IMR-90 (cell line): ENCODE measurements at regions not wholly inside any gene's neighbourhood (a gene's known extent, or its start where the extent isn't known, plus 50 kb on each side); places are given as distances from the start of the nearest gene placed in this dataset.
"Not testable (repeated sequence)": the region's sequence is repeated elsewhere in the genome, so short reads cannot be mapped to it uniquely, and the experiment has no call there.

ENCODE experiments used
- ATAC-seq: fragments of 200-7000 bp; cut with Tn5 transposase; 2 replicates; pipeline ENCODE4 v1.9.1; 2020; ENCODE audit warnings: low read depth, mild to moderate bottlenecking, moderate library complexity
- BruUV-seq: library from RNA; stranded (reverse); fragments of 400-500 nt; replicated peaks from 2 replicates; lab custom pipeline; 2021; lab: Mats Ljungman, UMichigan
- CTCF ChIA-PET: fragments of 300-600 bp; formaldehyde crosslinking; extraction: SDS; loops from one replicate; lab custom pipeline; 2021; ENCODE audit warnings: antibody characterized with exemption; lab: Yijun Ruan, JAX
- POLR2A ChIA-PET: fragments of 300-600 bp; sonication (Branson Sonifier 250); formaldehyde crosslinking; loops from one replicate; lab custom pipeline; 2022; ENCODE audit warnings: antibody characterized with exemption; ENCODE audit not compliant: unreplicated experiment; lab: Charles Lee
- DNase-seq: peaks from one replicate; pipeline ENCODE4 v3.0.0; 2013
- H2AFZ ChIP-seq: replicated peaks from 2 replicates; pipeline ENCODE3; 2013; ENCODE audit warnings: low read length, mild to moderate bottlenecking; ENCODE audit not compliant: poor library complexity
- H2AK5ac ChIP-seq: 2 replicates; pipeline ENCODE4 v1.6.1; 2013; ENCODE audit warnings: low read depth, low read length, inconsistent platforms
- H2AK9ac ChIP-seq: replicated peaks from 2 replicates; pipeline ENCODE3; 2013; ENCODE audit warnings: mild to moderate bottlenecking, low read depth, low read length, moderate library complexity; ENCODE audit not compliant: poor library complexity
- H2BK120ac ChIP-seq: 2 replicates; pipeline ENCODE4 v1.6.1; 2013; ENCODE audit warnings: low read depth, low read length, inconsistent platforms
- H2BK15ac ChIP-seq: 3 replicates; pipeline ENCODE4 v1.6.1; 2013; ENCODE audit warnings: low read depth, low read length, inconsistent platforms
- H2BK20ac ChIP-seq: 2 replicates; pipeline ENCODE4 v1.6.1; 2013; ENCODE audit warnings: low read depth, mild to moderate bottlenecking, inconsistent platforms, low read length, moderate library complexity
- H2BK5ac ChIP-seq: 2 replicates; pipeline ENCODE4 v1.6.1; 2013; ENCODE audit warnings: mild to moderate bottlenecking, low read depth, low read length, inconsistent platforms; ENCODE audit not compliant: poor library complexity, severe bottlenecking
- H3K14ac ChIP-seq: replicated peaks from 2 replicates; pipeline ENCODE4 v1.6.1; 2013; ENCODE audit warnings: low read depth, low read length, inconsistent platforms
- H3K18ac ChIP-seq: 2 replicates; pipeline ENCODE4 v1.6.1; 2013; ENCODE audit warnings: low read depth, low read length, control low read depth
- H3K23ac ChIP-seq: 2 replicates; pipeline ENCODE4 v1.6.1; 2013; ENCODE audit warnings: low read depth, low read length, inconsistent platforms
- H3K27ac ChIP-seq: 2 replicates; pipeline ENCODE4 v1.5.1; 2013; ENCODE audit warnings: mild to moderate bottlenecking, control low read depth, low read length; ENCODE audit not compliant: insufficient read depth
- H3K27me3 ChIP-seq: 2 replicates; pipeline ENCODE4 v1.6.1; 2013; ENCODE audit warnings: low read length; ENCODE audit not compliant: control insufficient read depth, insufficient read depth
- H3K36me3 ChIP-seq: 2 replicates; pipeline ENCODE4 v1.6.1; 2013; ENCODE audit warnings: low read length, mixed read lengths; ENCODE audit not compliant: control insufficient read depth, insufficient read depth
- H3K4ac ChIP-seq: 2 replicates; pipeline ENCODE4 v1.6.1; 2013; ENCODE audit warnings: low read depth, low read length, inconsistent platforms
- H3K4me1 ChIP-seq: 2 replicates; pipeline ENCODE4 v1.6.1; 2013; ENCODE audit warnings: low read length, mixed read lengths; ENCODE audit not compliant: control insufficient read depth, insufficient read depth
- H3K4me2 ChIP-seq: 2 replicates; pipeline ENCODE4 v1.6.1; 2013; ENCODE audit warnings: low read depth, mild to moderate bottlenecking, control low read depth, low read length, moderate library complexity
- H3K4me3 ChIP-seq: 2 replicates; pipeline ENCODE4 v1.5.1; 2013; ENCODE audit warnings: low read depth, mild to moderate bottlenecking, control low read depth, low read length, moderate library complexity; ENCODE audit not compliant: insufficient read depth
- H3K56ac ChIP-seq: 2 replicates; pipeline ENCODE4 v1.6.1; 2013; ENCODE audit warnings: low read length, inconsistent platforms; ENCODE audit not compliant: insufficient read depth; ENCODE audit errors: extremely low read depth
- H3K79me1 ChIP-seq, 2 experiments: 2 replicates each; pipeline ENCODE4 v1.6.1; 2013; ENCODE audit warnings: low read length in 2 of 2, inconsistent platforms in 1 of 2, low read depth in 1 of 2
- H3K9ac ChIP-seq: 2 replicates; pipeline ENCODE4 v1.6.1; 2013; ENCODE audit warnings: low read depth, low read length, control low read depth
- H3K9me1 ChIP-seq: 2 replicates; pipeline ENCODE4 v1.6.1; 2013; ENCODE audit warnings: low read length, inconsistent platforms; ENCODE audit not compliant: insufficient read depth
- H3K9me3 ChIP-seq: 2 replicates; pipeline ENCODE4 v1.6.1; 2013; ENCODE audit warnings: low read length; ENCODE audit not compliant: control insufficient read depth, insufficient read depth
- H4K20me1 ChIP-seq: 2 replicates; pipeline ENCODE4 v1.6.1; 2013; ENCODE audit warnings: low read length, inconsistent platforms; ENCODE audit not compliant: insufficient read depth
- H4K5ac ChIP-seq: 2 replicates; pipeline ENCODE4 v1.6.1; 2013; ENCODE audit warnings: mild to moderate bottlenecking, low read depth, low read length, control low read depth
- H4K8ac ChIP-seq, 2 experiments: 2 replicates each; pipeline ENCODE4 v1.6.1; 2013; ENCODE audit warnings: low read depth in 2 of 2, low read length in 2 of 2, control low read depth in 1 of 2, inconsistent platforms in 1 of 2
- H4K91ac ChIP-seq: 2 replicates; pipeline ENCODE4 v1.6.1; 2013; ENCODE audit warnings: low read depth, low read length, inconsistent platforms; ENCODE audit not compliant: insufficient read depth
- WGBS, 2 experiments: methylation state at CpG; one replicate each; pipeline versions ENCODE4 v1.1.5 to v1.1.7; 2013; ENCODE audit warnings: missing lambda C conversion rate in 2 of 2; ENCODE audit not compliant: insufficient read length in 1 of 2; ENCODE audit errors: extremely low coverage in 2 of 2; 5-methylcytosine and 5-hydroxymethylcytosine counted together
- dilution Hi-C: fragments of 300-500 bp; cut with HindIII; formaldehyde crosslinking; loops from one replicate; pipeline ENCODE4 v1.14.3; 2018; ENCODE audit warnings: low sequenced_read_pairs; ENCODE audit not compliant: unreplicated experiment
- in situ Hi-C: fragments of 300-500 bp; cut with MboI; formaldehyde crosslinking; loops from 3 replicates; pipeline ENCODE4 v1.14.3; 2019; ENCODE audit warnings: low sequenced_read_pairs, inconsistent platforms, mixed read lengths
- intact Hi-C: fragments of 100-400 bp; cut with micrococcal nuclease; formaldehyde crosslinking; loops from 2 replicates; pipeline ENCODE4 v1.10.0; 2022

DNA sequence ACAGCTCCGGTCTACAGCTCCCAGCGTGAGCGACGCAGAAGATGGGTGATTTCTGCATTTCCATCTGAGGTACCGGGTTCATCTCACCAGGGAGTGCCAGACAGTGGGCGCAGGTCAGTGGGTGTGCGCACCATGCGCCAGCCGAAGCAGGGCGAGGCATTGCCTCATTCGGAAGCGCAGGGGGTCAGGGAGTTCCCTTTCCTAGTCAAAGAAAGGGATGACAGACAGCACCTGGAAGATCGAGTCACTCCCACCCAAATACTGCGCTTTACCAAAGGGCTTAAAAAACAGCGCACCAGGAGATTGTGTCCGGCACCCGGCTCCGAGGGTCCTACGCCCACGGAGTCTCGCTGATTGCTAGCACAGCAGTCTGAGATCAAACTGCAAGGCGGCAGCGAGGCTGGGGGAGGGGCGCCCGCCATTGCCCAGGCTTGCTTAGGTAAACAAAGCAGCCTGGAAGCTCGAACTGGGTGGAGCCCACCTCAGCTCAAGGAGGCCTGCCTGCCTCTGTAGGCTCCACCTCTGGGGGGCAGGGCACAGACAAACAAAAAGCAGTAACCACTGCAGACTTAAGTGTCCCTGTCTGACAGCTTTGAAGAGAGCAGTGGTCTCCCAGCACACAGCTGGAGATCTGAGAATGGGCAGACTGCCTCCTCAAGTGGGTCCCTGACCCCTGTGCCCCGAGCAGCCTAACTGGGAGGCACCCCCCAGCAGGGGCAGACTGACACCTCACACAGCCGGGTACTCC, 144.5 kb downstream of the TMEM167A start:
- H3K9me1 ChIP-seq, H2AK5ac ChIP-seq, H2BK5ac ChIP-seq, H4K91ac ChIP-seq, H3K18ac ChIP-seq, H3K9me3 ChIP-seq, H3K27me3 ChIP-seq, H2AK9ac ChIP-seq, H2BK15ac ChIP-seq, in situ Hi-C loops, H2BK120ac ChIP-seq, H4K8ac ChIP-seq, ATAC-seq, H3K14ac ChIP-seq, H2BK20ac ChIP-seq, DNase-seq, dilution Hi-C loops, H3K4ac ChIP-seq, H3K36me3 ChIP-seq, H3K4me1 ChIP-seq, H4K5ac ChIP-seq, H3K4me3 ChIP-seq, H3K56ac ChIP-seq, POLR2A ChIA-PET, H3K23ac ChIP-seq, H3K27ac ChIP-seq, H3K79me1 ChIP-seq, BruUV-seq, H3K9ac ChIP-seq, H4K20me1 ChIP-seq, H3K4me2 ChIP-seq, CTCF ChIA-PET, H2AFZ ChIP-seq, intact Hi-C loops: not testable (repeated sequence)
- WGBS, 2 experiments, result 93% methylated on average over 3 of the region's 28 CpGs; no CpG with 5 or more reads in 1 of the 2 experiments
